HUES6 (cell line): ENCODE measurements at regions not wholly inside any gene's neighbourhood (a gene's known extent, or its start where the extent isn't known, plus 50 kb on each side); places are given as distances from the start of the nearest gene placed in this dataset.

Source experiments
- H3K27ac ChIP-seq: 2 replicates; pipeline ENCODE4 v1.7.0; 2013; ENCODE audit warnings: low read depth, mild to moderate bottlenecking, low read length, inconsistent platforms
- H3K27me3 ChIP-seq: 2 replicates; pipeline ENCODE4 v1.6.1; 2013; ENCODE audit warnings: low read length; ENCODE audit not compliant: control insufficient read depth, insufficient read depth
- H3K36me3 ChIP-seq: 2 replicates; pipeline ENCODE4 v1.6.1; 2013; ENCODE audit warnings: low read length; ENCODE audit not compliant: control insufficient read depth, insufficient read depth
- H3K4me1 ChIP-seq: 2 replicates; pipeline ENCODE4 v1.6.1; 2013; ENCODE audit warnings: low read length; ENCODE audit not compliant: control insufficient read depth, insufficient read depth
- H3K4me3 ChIP-seq: 2 replicates; pipeline ENCODE4 v1.5.1; 2013; ENCODE audit warnings: low read depth, low read length
- H3K9ac ChIP-seq: one replicate; pipeline ENCODE4 v1.6.1; 2013; ENCODE audit warnings: mild to moderate bottlenecking, low read length
- H3K9me3 ChIP-seq: 2 replicates; pipeline ENCODE4 v1.6.1; 2013; ENCODE audit warnings: low read depth, low read length; ENCODE audit not compliant: control insufficient read depth, insufficient read depth

- Histone ChIP-seq H3K36me3 (no peaks in the 10 kb centered on the region), H3K9ac (no peak overlapping the region), H3K9me3 (no peaks in the 10 kb centered on the region), H3K4me3 (no peak overlapping the region), H3K4me1 (peaks cover 13% of the 10 kb centered on the region), H3K27ac (no peak overlapping the region), H3K27me3 (peaks cover 44% of the 10 kb centered on the region)
Observed at GRCh38 chr4:82046796-82047195, 327.0 kb downstream of the HNRNPD start.

GRCh38 chr4:82045267-82045666 lies 328.5 kb downstream of the HNRNPD start:
- H3K4me1 ChIP-seq: peaks cover 13% of the 10 kb centered on the region
- no peak overlapping the region for H3K9ac ChIP-seq
- no peaks in the 10 kb centered on the region for H3K9me3 ChIP-seq
- no peak overlapping the region for H3K27ac ChIP-seq
- no peaks in the 10 kb centered on the region for H3K36me3 ChIP-seq
- H3K27me3 ChIP-seq: peaks cover 56% of the 10 kb centered on the region
- peak overlapping the region; percentile 92 for H3K4me3 ChIP-seq

- H3K36me3 ChIP-seq: no peaks in the 10 kb centered on the region
- H3K27me3 ChIP-seq: peaks cover 56% of the 10 kb centered on the region
- peak overlapping the region; percentile 60 for H3K9ac ChIP-seq
- H3K27ac ChIP-seq: no peak overlapping the region
- H3K4me1 ChIP-seq: peaks cover 13% of the 10 kb centered on the region
- no peaks in the 10 kb centered on the region for H3K9me3 ChIP-seq
- H3K4me3 ChIP-seq: peak overlapping the region; percentile 92
Observed at GRCh38 chr4:82044141-82044993, 329.4 kb downstream of the HNRNPD start.

GRCh38 chr4:82043809-82044137 lies 330.0 kb downstream of the HNRNPD start:
- H3K9ac ChIP-seq: no peak overlapping the region
- peaks cover 13% of the 10 kb centered on the region for H3K4me1 ChIP-seq
- H3K36me3 ChIP-seq: no peaks in the 10 kb centered on the region
- H3K27me3 ChIP-seq: peaks cover 56% of the 10 kb centered on the region
- H3K27ac ChIP-seq: no peak overlapping the region
- no peaks in the 10 kb centered on the region for H3K9me3 ChIP-seq
- peak overlapping the region; percentile 92 for H3K4me3 ChIP-seq

- H3K4me3 ChIP-seq: peak overlapping the region; percentile 92
- H3K27ac ChIP-seq: no peak overlapping the region
- H3K9me3 ChIP-seq: no peaks in the 10 kb centered on the region
- no peaks in the 10 kb centered on the region for H3K36me3 ChIP-seq
- H3K27me3 ChIP-seq: peaks cover 56% of the 10 kb centered on the region
- H3K4me1 ChIP-seq: peaks cover 13% of the 10 kb centered on the region
- no peak overlapping the region for H3K9ac ChIP-seq
Observed at GRCh38 chr4:82043081-82043808, 330.5 kb downstream of the HNRNPD start.

- no peak overlapping the region for H3K9ac ChIP-seq
- no peak overlapping the region for H3K27ac ChIP-seq
- H3K4me1 ChIP-seq: peaks cover 16% of the 10 kb centered on the region
- H3K9me3 ChIP-seq: no peaks in the 10 kb centered on the region
- no peak overlapping the region for H3K4me3 ChIP-seq
- peaks cover 56% of the 10 kb centered on the region for H3K27me3 ChIP-seq
- H3K36me3 ChIP-seq: no peaks in the 10 kb centered on the region
Observed at GRCh38 chr4:82042042-82042441, 331.7 kb downstream of the HNRNPD start.

- H3K27ac ChIP-seq: no peak overlapping the region
- no peak overlapping the region for H3K4me3 ChIP-seq
- H3K4me1 ChIP-seq: peaks cover 16% of the 10 kb centered on the region
- no peaks in the 10 kb centered on the region for H3K9me3 ChIP-seq
- peaks cover 33% of the 10 kb centered on the region for H3K27me3 ChIP-seq
- H3K9ac ChIP-seq: no peak overlapping the region
- no peaks in the 10 kb centered on the region for H3K36me3 ChIP-seq
Observed at GRCh38 chr4:82038936-82039335, 334.9 kb downstream of the HNRNPD start.

GRCh38 chr4:82036181-82036580 lies 337.6 kb downstream of the HNRNPD start:
- Histone ChIP-seq H3K4me1 (peaks cover 3% of the 10 kb centered on the region; the same call in 1 of the 2 replicates), H3K27me3 (peaks cover 5% of the 10 kb centered on the region; the same call in 1 of the 2 replicates), H3K4me3 (no peak overlapping the region), H3K9me3 (no peaks in the 10 kb centered on the region), H3K9ac (no peak overlapping the region), H3K36me3 (no peaks in the 10 kb centered on the region), H3K27ac (no peak overlapping the region)

- Histone ChIP-seq H3K27me3 (no peaks in the 10 kb centered on the region), H3K4me3 (no peak overlapping the region), H3K9me3 (no peaks in the 10 kb centered on the region), H3K27ac (no peak overlapping the region), H3K4me1 (peaks cover 9% of the 10 kb centered on the region; the same call in 1 of the 2 replicates), H3K9ac (no peak overlapping the region), H3K36me3 (no peaks in the 10 kb centered on the region)
Observed at GRCh38 chr4:82034878-82035277, 338.9 kb downstream of the HNRNPD start.

- Histone ChIP-seq H3K9me3 (no peaks in the 10 kb centered on the region), H3K4me3 (no peak overlapping the region), H3K9ac (no peak overlapping the region), H3K36me3 (no peaks in the 10 kb centered on the region), H3K27me3 (no peaks in the 10 kb centered on the region), H3K4me1 (peaks cover 9% of the 10 kb centered on the region; the same call in 1 of the 2 replicates), H3K27ac (no peak overlapping the region)
Observed at GRCh38 chr4:82033862-82034261, 339.9 kb downstream of the HNRNPD start.

- H3K4me3 ChIP-seq: no peak overlapping the region
Observed at GRCh38 chr4:82031376-82031927, 342.3 kb downstream of the HNRNPD start.

More at GRCh38 chr4:82031376-82031927, 342.3 kb downstream of the HNRNPD start:
- no peaks in the 10 kb centered on the region for H3K27me3 ChIP-seq
- no peak overlapping the region for H3K27ac ChIP-seq
- H3K36me3 ChIP-seq: no peaks in the 10 kb centered on the region
- peaks cover 8% of the 10 kb centered on the region; the same call in 1 of the 2 replicates for H3K4me1 ChIP-seq
- no peaks in the 10 kb centered on the region for H3K9me3 ChIP-seq
- no peak overlapping the region for H3K9ac ChIP-seq
